ENCODE measurements at regions not wholly inside any gene's neighbourhood (a gene's known extent, or its start where the extent isn't known, plus 50 kb on each side); places are given as distances from the start of the nearest gene placed in this dataset.

DNA sequence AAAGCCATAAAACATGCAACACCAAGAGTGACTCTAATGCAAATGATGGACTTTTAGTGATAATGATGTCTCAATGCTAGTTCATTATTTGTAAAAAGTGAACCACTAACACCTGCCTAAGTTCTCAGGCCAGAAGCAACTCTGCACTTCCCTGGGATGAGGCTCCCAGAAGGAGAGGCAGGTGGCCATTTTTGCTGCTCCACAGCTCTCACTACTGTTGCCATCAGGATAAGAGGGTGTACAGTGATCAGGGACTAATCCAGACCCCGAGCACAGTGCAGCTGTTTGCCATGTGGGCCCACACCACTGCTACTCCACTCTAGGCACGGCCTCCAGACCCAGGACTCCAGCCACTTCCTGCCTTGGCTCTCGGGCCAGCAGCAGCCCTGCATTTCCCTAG, 828.3 kb upstream of the MIR17HG start:
- TF ChIP-seq, protein P1, sequence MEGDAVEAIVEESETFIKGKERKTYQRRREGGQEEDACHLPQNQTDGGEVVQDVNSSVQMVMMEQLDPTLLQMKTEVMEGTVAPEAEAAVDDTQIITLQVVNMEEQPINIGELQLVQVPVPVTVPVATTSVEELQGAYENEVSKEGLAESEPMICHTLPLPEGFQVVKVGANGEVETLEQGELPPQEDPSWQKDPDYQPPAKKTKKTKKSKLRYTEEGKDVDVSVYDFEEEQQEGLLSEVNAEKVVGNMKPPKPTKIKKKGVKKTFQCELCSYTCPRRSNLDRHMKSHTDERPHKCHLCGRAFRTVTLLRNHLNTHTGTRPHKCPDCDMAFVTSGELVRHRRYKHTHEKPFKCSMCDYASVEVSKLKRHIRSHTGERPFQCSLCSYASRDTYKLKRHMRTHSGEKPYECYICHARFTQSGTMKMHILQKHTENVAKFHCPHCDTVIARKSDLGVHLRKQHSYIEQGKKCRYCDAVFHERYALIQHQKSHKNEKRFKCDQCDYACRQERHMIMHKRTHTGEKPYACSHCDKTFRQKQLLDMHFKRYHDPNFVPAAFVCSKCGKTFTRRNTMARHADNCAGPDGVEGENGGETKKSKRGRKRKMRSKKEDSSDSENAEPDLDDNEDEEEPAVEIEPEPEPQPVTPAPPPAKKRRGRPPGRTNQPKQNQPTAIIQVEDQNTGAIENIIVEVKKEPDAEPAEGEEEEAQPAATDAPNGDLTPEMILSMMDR (IDR thresholded peaks at IDR 0.05), result no peak
- TF ChIP-seq POLR2A (IDR thresholded peaks at IDR 0.05), result no peak

Measured in thyroid gland (tissue), 4 donors.